ENCODE measurements at regions not wholly inside any gene's neighbourhood (a gene's known extent, or its start where the extent isn't known, plus 50 kb on each side); places are given as distances from the start of the nearest gene placed in this dataset.
"Not testable (repeated sequence)": the region's sequence is repeated elsewhere in the genome, so short reads cannot be mapped to it uniquely, and the experiment has no call there.

DNA sequence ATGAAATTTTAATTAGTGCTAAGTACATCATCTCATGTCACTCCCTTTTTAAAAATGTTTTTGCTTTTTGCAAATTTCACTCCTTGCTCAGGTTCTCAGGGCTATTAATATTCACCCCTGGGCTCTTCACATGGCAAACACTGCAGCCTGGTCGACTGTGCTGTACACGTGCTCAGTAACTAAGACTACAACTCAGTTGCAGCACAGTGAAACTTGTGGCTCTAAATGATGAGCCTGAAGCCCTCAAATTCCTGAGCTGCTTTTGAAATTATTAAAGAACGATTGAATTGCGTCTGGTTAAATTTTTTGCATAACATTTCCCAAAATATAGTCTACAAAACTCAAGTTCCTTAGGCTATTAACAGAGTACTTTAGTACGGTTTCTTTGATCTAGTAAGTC lies 159.3 kb upstream of the C2CD4B start:
- no peak for DNase-seq (ENCODE audit: low spot score)

- no peak for DNase-seq (ENCODE audit: low spot score)
Measured at GRCh38 chr15:62325597-62325996, 160.5 kb upstream of the C2CD4B start.

- DNase-seq (ENCODE audit: low spot score): peak; percentile 36
Measured at GRCh38 chr15:62326460-62327011, 161.5 kb upstream of the C2CD4B start.

- DNase-seq (ENCODE audit: low spot score): no peak
Measured at GRCh38 chr15:62327406-62327805, 162.3 kb upstream of the C2CD4B start.

DNA sequence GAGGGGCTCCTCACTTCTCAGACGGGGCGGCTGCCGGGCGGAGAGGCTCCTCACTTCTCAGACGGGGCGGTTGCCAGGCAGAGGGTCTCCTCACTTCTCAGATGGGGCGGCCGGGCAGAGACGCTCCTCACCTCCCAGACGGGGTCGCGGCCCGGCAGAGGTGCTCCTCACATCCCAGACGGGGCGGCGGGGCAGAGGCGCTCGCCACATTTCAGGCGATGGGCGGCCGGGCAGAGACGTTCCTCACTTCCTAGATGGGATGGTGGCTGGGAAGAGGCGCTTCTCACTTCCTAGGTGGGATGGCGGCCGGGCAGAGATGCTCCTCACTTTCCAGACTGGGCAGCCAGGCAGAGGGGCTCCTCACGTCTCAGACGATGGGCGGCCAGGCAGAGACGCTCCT lies 167.4 kb upstream of the C2CD4B start:
- DNase-seq (ENCODE audit: low spot score): not testable (repeated sequence)

DNA sequence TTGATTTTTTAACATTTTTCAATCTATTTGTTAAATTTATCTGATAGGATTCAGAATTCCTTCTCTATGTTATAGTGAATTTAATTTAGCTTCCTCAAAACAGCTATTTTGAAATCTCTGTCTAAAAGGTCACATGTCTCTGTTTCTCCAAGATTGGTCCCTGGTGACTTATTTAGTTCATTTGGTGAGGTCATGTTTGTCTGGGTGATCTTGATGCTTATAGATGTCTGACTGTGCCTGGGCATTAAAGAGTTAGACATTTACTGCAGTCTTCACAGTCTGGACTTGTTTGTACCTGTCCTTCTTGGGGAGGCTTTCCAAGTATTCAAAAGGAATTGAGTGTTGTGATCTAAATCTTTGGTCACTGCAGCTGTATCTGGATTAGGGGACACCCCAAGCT lies 169.5 kb upstream of the C2CD4B start:
- no peak for DNase-seq (ENCODE audit: low spot score)

- no peak for DNase-seq (ENCODE audit: low spot score)
Measured at GRCh38 chr15:62337934-62338333, 172.8 kb upstream of the C2CD4B start.

DNA sequence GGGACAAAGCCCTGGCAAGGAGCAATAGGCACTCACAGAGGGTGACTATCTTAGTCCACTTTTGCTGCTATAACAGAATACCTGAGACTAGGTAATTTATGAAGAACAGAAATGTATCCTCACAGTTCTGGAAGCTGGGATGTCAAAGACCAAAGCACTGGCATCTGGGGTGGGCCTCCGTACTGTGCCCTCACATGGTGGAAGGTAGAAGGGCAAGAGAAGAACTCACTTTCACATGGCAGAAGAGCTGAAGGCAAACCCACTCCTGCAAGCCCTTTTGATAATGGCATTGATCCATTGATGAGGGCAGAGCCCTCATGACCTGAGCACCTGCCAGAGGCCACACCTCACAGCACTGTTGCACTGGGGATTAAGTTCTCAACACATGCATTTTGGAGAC lies 173.4 kb upstream of the C2CD4B start:
- no peak for DNase-seq (ENCODE audit: low spot score)

GRCh38 chr15:62342959-62343358 lies 177.9 kb upstream of the C2CD4B start:
- no peak for DNase-seq (ENCODE audit: low spot score)

DNA sequence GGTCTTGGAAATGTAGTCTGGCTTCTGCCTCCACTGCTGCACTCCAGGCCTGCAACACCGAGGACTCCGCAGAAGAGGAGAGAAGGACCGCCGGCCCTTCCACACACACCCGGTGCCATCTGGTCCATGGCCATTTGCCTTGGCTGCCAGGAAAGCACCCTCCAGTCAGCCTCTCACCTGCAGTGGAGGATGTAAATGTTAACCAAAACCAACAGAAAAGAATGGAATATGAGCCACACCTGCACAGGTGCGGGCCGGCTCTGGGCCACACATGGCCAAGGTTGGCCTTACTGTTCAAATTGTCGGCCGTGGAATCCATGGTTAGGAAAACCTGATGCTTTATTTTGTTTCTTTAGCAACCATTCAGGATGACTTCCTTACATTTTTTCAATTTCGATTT lies 178.3 kb upstream of the C2CD4B start:
- no peak for DNase-seq (ENCODE audit: low spot score)

GRCh38 chr15:62344806-62345539 lies 179.9 kb upstream of the C2CD4B start:
- peak; percentile 70 for DNase-seq (ENCODE audit: low spot score)

GRCh38 chr15:62346168-62346567 lies 181.1 kb upstream of the C2CD4B start:
- DNase-seq (ENCODE audit: low spot score): no peak

DNA sequence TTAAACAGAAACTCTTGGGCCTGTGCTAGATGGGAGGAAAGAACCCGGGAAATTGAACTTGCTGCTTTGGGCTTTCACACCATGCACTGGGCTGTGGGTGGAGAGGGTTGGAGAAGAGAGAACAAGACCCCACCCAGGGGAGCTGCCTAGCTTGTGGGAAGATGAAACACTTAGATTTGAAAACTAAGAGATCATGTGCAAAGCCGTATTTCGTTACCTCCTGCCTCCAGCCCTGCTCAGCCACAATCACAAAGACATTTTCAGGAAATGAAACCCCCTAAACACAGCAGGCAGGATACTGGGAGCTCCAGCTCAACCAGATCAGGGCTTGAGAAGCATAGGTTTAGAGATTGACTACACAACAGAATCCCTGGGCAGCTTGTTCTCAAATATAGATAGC lies 183.0 kb upstream of the C2CD4B start:
- DNase-seq (ENCODE audit: low spot score): no peak

GRCh38 chr15:62348623-62349022 lies 183.5 kb upstream of the C2CD4B start:
- no peak for DNase-seq (ENCODE audit: low spot score)

GRCh38 chr15:62352817-62353216 lies 187.7 kb upstream of the C2CD4B start:
- no peak for DNase-seq (ENCODE audit: low spot score)

GRCh38 chr15:62357431-62357830 lies 192.3 kb upstream of the C2CD4B start:
- no peak for DNase-seq (ENCODE audit: low spot score)

- DNase-seq (ENCODE audit: low spot score): no peak
Measured at GRCh38 chr15:62359416-62359815, 194.3 kb upstream of the C2CD4B start.

DNA sequence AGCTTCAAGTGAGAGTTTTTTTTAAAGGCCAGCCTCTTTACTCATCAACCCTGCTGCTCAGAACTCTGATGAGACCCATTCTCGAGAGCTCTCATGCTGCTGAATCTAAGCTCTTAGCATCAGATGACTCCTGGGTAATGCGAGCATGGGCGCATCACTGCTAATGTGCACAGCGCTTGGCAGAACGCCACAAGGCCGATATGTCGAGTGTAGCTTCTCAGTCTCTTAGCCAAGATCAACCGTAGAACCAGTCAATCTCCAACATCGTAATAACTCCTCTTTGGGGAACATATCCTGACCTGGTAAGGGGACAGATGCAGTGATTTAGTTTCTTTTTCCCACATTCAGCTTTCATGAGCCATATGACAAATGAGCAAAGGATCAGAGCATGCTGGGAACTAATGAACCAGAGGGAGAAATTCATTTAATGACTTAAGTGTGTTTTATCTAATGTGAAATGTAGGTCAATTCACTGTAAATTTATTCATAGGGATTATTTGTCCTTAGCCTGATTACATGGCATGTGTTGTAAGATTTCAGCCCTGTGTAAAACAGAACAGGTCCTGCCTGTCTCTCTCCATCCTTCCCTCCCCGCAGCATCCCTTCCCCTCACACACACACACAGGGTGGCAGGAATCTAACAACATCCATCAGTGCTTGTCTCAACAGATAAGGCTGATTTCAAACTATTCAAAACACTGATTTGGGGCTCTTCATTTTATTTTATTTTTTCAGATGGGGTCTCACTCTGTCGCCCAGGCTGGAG lies 195.4 kb upstream of the C2CD4B start:
- no peak for DNase-seq (ENCODE audit: low spot score)

GRCh38 chr15:62362144-62362543 lies 197.1 kb upstream of the C2CD4B start:
- DNase-seq (ENCODE audit: low spot score): no peak

GRCh38 chr15:62362608-62363007 lies 197.5 kb upstream of the C2CD4B start:
- DNase-seq (ENCODE audit: low spot score): no peak

GRCh38 chr15:62363913-62364312 lies 198.8 kb upstream of the C2CD4B start:
- no peak for DNase-seq (ENCODE audit: low spot score)

DNA sequence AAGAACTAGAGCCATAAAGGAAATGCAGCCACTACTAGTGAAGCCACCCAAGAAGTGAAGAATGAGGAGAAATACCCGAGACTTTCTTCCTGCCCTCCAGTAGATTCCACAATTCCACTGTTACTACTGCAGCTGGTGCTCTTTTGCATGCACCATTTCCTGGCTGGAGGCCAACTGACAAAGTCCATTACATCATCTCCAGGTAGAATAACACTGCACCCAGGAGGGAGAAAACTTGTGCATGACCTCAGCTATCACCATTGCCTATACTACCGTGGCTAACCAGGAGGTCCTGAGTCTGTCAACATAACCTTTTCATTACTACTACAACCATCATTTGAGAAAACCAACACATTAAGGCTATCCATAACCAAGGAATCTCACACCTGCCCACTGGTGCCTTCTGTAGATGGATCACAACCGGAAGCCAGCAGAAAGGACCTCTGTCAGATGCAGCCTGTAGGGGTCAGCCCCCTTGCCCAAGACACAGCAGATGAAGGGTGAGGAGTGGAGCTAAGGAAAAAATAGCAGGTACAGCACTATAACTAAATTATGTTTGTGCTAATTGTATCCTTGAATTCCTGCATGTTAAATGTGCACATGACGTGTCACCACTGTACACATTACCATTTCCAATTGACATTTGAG lies 200.8 kb upstream of the C2CD4B start:
- DNase-seq (ENCODE audit: low spot score): no peak

DNA sequence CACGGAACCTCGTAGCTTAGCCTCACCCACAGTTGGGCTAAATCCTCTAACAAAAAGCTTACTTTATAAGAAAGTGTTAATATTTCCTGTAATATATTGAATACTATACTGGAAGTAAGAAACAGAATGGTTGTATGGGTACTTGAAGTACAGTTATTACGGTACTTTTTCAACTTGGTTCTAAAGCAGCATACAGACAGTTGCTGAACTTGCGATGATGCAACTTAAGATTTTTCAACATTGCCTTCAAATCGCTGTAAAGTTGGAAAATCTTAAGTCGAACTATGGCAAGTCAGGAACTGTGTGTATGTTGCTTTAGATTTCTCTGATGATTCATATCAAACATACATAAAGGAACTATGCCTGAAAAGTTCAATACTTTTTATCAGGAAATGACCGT lies 204.4 kb upstream of the C2CD4B start:
- DNase-seq (ENCODE audit: low spot score): no peak

Data from HuH-7.5 (cell line).